ENCODE measurements at regions not wholly inside any gene's neighbourhood (a gene's known extent, or its start where the extent isn't known, plus 50 kb on each side); places are given as distances from the start of the nearest gene placed in this dataset.
A peak's percentile ranks its signal among the peaks of the same experiment; 100 is the strongest.

- Histone ChIP-seq H3K27me3 (ENCODE audit: control insufficient read depth, insufficient read depth, low read length) (no peaks in the 10 kb centered on the region), H3K9ac (no peak overlapping the region), H3K9me3 (ENCODE audit: control insufficient read depth, low read length) (no peaks in the 10 kb centered on the region), H2AFZ (peak overlapping the region; percentile 89), H3K79me2 (no peaks in the 10 kb centered on the region), H3K4me2 (ENCODE audit: low read length) (peak overlapping the region; percentile 29), H3K27ac (peak overlapping the region; percentile 74), H3K36me3 (ENCODE audit: control insufficient read depth, insufficient read depth, low read length) (no peaks in the 10 kb centered on the region), H3K4me1 (peaks cover 15% of the 10 kb centered on the region), H3K4me3 (ENCODE audit: low read depth, low read length) (peak overlapping the region; percentile 15)
- peak; percentile 93 for TF ChIP-seq CTCF (IDR thresholded peaks at IDR 0.05)
Measured at GRCh38 chr10:52883996-52884871, 111.7 kb upstream of the MBL2 start.

GRCh38 chr10:52879091-52879807 is 106.7 kb upstream of the MBL2 start:
- Histone ChIP-seq H3K4me2 (ENCODE audit: low read length) (no peak overlapping the region), H3K27me3 (ENCODE audit: control insufficient read depth, insufficient read depth, low read length) (no peaks in the 10 kb centered on the region), H3K4me3 (ENCODE audit: low read depth, low read length) (no peak overlapping the region), H3K27ac (no peak overlapping the region), H3K79me2 (no peaks in the 10 kb centered on the region), H3K9ac (no peak overlapping the region), H3K9me3 (ENCODE audit: control insufficient read depth, low read length) (no peaks in the 10 kb centered on the region), H3K4me1 (peaks cover 42% of the 10 kb centered on the region), H2AFZ (peak overlapping the region; percentile 24), H3K36me3 (ENCODE audit: control insufficient read depth, insufficient read depth, low read length) (no peaks in the 10 kb centered on the region)
- TF ChIP-seq CTCF (IDR thresholded peaks at IDR 0.05): no peak

GRCh38 chr10:52877451-52877850 is 104.9 kb upstream of the MBL2 start:
- Histone ChIP-seq H3K9ac (no peak overlapping the region), H3K4me2 (ENCODE audit: low read length) (no peak overlapping the region), H3K4me1 (peaks cover 59% of the 10 kb centered on the region), H3K79me2 (no peaks in the 10 kb centered on the region), H3K27ac (peak overlapping the region; percentile 80), H3K9me3 (ENCODE audit: control insufficient read depth, low read length) (no peaks in the 10 kb centered on the region), H3K4me3 (ENCODE audit: low read depth, low read length) (no peak overlapping the region), H3K36me3 (ENCODE audit: control insufficient read depth, insufficient read depth, low read length) (no peaks in the 10 kb centered on the region), H2AFZ (peak overlapping the region; percentile 69), H3K27me3 (ENCODE audit: control insufficient read depth, insufficient read depth, low read length) (no peaks in the 10 kb centered on the region)
- no peak for TF ChIP-seq CTCF (IDR thresholded peaks at IDR 0.05)

GRCh38 chr10:52875336-52875735 is 102.8 kb upstream of the MBL2 start:
- no peaks in the 10 kb centered on the region for H3K36me3 ChIP-seq (ENCODE audit: control insufficient read depth, insufficient read depth, low read length)
- no peaks in the 10 kb centered on the region for H3K79me2 ChIP-seq
- no peak for TF ChIP-seq CTCF (IDR thresholded peaks at IDR 0.05)

More at GRCh38 chr10:52875336-52875735, 102.8 kb upstream of the MBL2 start:
- H3K27me3 ChIP-seq (ENCODE audit: control insufficient read depth, insufficient read depth, low read length): no peaks in the 10 kb centered on the region
- no peak overlapping the region for H3K9ac ChIP-seq
- peak overlapping the region; percentile 80 for H3K27ac ChIP-seq
- H3K4me3 ChIP-seq (ENCODE audit: low read depth, low read length): no peak overlapping the region
- H3K4me2 ChIP-seq (ENCODE audit: low read length): no peak overlapping the region
- no peaks in the 10 kb centered on the region for H3K9me3 ChIP-seq (ENCODE audit: control insufficient read depth, low read length)
- peaks cover 69% of the 10 kb centered on the region for H3K4me1 ChIP-seq
- peak overlapping the region; percentile 26 for H2AFZ ChIP-seq

All from parathyroid adenoma (tissue), 2 donors.